Panc1 (cell line): ENCODE measurements at regions not wholly inside any gene's neighbourhood (a gene's known extent, or its start where the extent isn't known, plus 50 kb on each side); places are given as distances from the start of the nearest gene placed in this dataset.

Experiments
- ATAC-seq: fragments of 200-7000 bp; cut with Tn5 transposase; 2 replicates; pipeline ENCODE4 v1.9.1; 2020; ENCODE audit warnings: mild to moderate bottlenecking, moderate library complexity
- BruUV-seq: library from RNA; stranded (reverse); fragments of 400-500 nt; replicated peaks from 2 replicates; lab custom pipeline; 2021; lab: Mats Ljungman, UMichigan
- CTCF ChIA-PET: fragments of 300-600 bp; sonication (Branson Sonifier 250); formaldehyde crosslinking; loops from one replicate; lab custom pipeline; 2022; ENCODE audit warnings: antibody characterized with exemption; lab: Charles Lee
- POLR2A ChIA-PET: fragments of 300-600 bp; sonication (Branson Sonifier 250); formaldehyde crosslinking; loops from one replicate; lab custom pipeline; 2022; ENCODE audit warnings: antibody characterized with exemption; lab: Charles Lee
- DNase-seq: peaks from one replicate; pipeline ENCODE4 v3.0.0-alpha.2; 2010; ENCODE audit warnings: low read depth, low spot score
- H3K27ac ChIP-seq: 2 replicates; pipeline ENCODE4 v1.5.1; 2011; ENCODE audit warnings: mild to moderate bottlenecking, low read length, inconsistent platforms
- H3K27me3 ChIP-seq: fragments of 200-500 bp; sonication (Bioruptor generic); 2 replicates; pipeline ENCODE4 v1.6.0; 2014; ENCODE audit warnings: low read length, inconsistent platforms; ENCODE audit not compliant: control insufficient read depth, insufficient read depth
- H3K36me3 ChIP-seq: fragments of 200-500 bp; sonication (Bioruptor generic); 2 replicates; pipeline ENCODE4 v1.5.1; 2014; ENCODE audit warnings: inconsistent platforms, mild to moderate bottlenecking, low read length, moderate library complexity; ENCODE audit not compliant: control insufficient read depth, insufficient read depth
- H3K4me1 ChIP-seq: 2 replicates; pipeline ENCODE4 v1.5.1; 2011; ENCODE audit warnings: inconsistent platforms, mild to moderate bottlenecking, low read length, moderate library complexity; ENCODE audit not compliant: control insufficient read depth, insufficient read depth
- H3K4me3 ChIP-seq, 2 experiments: 2 replicates each; pipeline ENCODE4 v1.5.1; 2011 to 2012; ENCODE audit warnings: low read depth in 2 of 2, low read length in 2 of 2, mild to moderate bottlenecking in 2 of 2, inconsistent platforms in 1 of 2, moderate library complexity in 1 of 2
- H3K9me3 ChIP-seq: fragments of 200-500 bp; sonication (Bioruptor generic); 2 replicates; pipeline ENCODE4 v1.5.1; 2014; ENCODE audit warnings: low read depth, mild to moderate bottlenecking, inconsistent platforms, low read length, moderate library complexity; ENCODE audit not compliant: control insufficient read depth, insufficient read depth
- CTCF ChIP-seq: fragments of 450-650 bp; IDR thresholded peaks from 2 replicates; pipeline ENCODE4 v1.5.1; 2017; ENCODE audit warnings: mild to moderate bottlenecking
- POLR2AphosphoS5 ChIP-seq: IDR thresholded peaks from 2 replicates; pipeline ENCODE4 v1.6.1; 2012; ENCODE audit warnings: mild to moderate bottlenecking, low read depth, low read length, moderate library complexity
- SIN3A ChIP-seq: IDR thresholded peaks from 2 replicates; pipeline ENCODE4 v1.6.1; 2012; ENCODE audit warnings: low read depth, mild to moderate bottlenecking, low read length, moderate library complexity, borderline replicate concordance; ENCODE audit not compliant: insufficient read depth
- TCF7L2 ChIP-seq: IDR thresholded peaks from 2 replicates; pipeline ENCODE4 v1.6.1; 2011; ENCODE audit warnings: mild to moderate bottlenecking, low read depth, low read length, inconsistent platforms
- in situ Hi-C: cut with HindIII; loops from 2 replicates; pipeline ENCODE4 v1.10.0; 2016; ENCODE audit warnings: low sequenced_read_pairs, low pct_unique_long_range_greater_than_20kb
- intact Hi-C: fragments of 100-400 bp; cut with micrococcal nuclease; formaldehyde crosslinking; loops from one replicate; pipeline ENCODE4 v1.10.0; 2022; ENCODE audit not compliant: unreplicated experiment
- TF ChIP-seq, protein P1 (sequence below), 2 experiments: IDR thresholded peaks; 2 replicates each; pipeline ENCODE4 v1.6.1; 2011 to 2012; ENCODE audit warnings: low read depth in 2 of 2, control low read depth in 1 of 2, low read length in 1 of 2, mild to moderate bottlenecking in 1 of 2, moderate library complexity in 1 of 2; ENCODE audit not compliant: insufficient read depth in 1 of 2

DNA sequence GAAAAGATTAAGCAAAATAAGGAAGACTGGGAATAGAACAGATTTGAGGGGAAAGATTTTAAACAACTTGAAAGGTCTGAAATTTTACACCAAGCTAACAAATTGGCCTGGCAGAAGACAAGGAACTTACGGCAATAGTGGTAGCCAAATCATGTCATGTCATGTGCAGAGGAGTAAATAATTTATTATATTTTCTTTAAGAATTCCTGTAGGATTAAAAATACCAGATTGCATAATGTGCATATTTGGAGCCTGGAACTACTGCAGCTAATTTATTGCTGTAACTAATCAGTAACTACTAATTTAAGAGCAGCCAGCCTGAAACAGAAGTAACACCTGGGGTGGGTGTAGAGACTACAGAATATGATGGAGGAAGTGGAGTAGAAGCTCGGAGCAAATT is 334.3 kb downstream of the TGFB2 start:
- no peak for TF ChIP-seq TCF7L2
- no peak for TF ChIP-seq POLR2AphosphoS5
- TF ChIP-seq SIN3A = no peak
- TF ChIP-seq, protein P1, sequence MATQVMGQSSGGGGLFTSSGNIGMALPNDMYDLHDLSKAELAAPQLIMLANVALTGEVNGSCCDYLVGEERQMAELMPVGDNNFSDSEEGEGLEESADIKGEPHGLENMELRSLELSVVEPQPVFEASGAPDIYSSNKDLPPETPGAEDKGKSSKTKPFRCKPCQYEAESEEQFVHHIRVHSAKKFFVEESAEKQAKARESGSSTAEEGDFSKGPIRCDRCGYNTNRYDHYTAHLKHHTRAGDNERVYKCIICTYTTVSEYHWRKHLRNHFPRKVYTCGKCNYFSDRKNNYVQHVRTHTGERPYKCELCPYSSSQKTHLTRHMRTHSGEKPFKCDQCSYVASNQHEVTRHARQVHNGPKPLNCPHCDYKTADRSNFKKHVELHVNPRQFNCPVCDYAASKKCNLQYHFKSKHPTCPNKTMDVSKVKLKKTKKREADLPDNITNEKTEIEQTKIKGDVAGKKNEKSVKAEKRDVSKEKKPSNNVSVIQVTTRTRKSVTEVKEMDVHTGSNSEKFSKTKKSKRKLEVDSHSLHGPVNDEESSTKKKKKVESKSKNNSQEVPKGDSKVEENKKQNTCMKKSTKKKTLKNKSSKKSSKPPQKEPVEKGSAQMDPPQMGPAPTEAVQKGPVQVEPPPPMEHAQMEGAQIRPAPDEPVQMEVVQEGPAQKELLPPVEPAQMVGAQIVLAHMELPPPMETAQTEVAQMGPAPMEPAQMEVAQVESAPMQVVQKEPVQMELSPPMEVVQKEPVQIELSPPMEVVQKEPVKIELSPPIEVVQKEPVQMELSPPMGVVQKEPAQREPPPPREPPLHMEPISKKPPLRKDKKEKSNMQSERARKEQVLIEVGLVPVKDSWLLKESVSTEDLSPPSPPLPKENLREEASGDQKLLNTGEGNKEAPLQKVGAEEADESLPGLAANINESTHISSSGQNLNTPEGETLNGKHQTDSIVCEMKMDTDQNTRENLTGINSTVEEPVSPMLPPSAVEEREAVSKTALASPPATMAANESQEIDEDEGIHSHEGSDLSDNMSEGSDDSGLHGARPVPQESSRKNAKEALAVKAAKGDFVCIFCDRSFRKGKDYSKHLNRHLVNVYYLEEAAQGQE (IDR thresholded peaks at IDR 0.05; ENCODE audit: insufficient read depth in 1 of 2, low read depth in 2 of 2, low read length in 1 of 2) = no peak
- no peak for TF ChIP-seq CTCF
- H3K9me3 ChIP-seq = no peaks in the 10 kb centered on the region
- no peak overlapping the region for H3K4me3 ChIP-seq
- in situ Hi-C loops = no loop called here
- DNase-seq = no peak
- no peak overlapping the region for H3K27ac ChIP-seq
- intact Hi-C loops = loop anchor here (10.0 kb wide), 1 partner anchor 325 kb away; no protein-coding TSS in a partner anchor
- no peaks in the 10 kb centered on the region for H3K27me3 ChIP-seq
- CTCF ChIA-PET = no interaction called here
- BruUV-seq = no TSS peak
- POLR2A ChIA-PET = no interaction called here
- no peak for ATAC-seq
- H3K36me3 ChIP-seq = no peaks in the 10 kb centered on the region
- H3K4me1 ChIP-seq = no peaks in the 10 kb centered on the region

DNA sequence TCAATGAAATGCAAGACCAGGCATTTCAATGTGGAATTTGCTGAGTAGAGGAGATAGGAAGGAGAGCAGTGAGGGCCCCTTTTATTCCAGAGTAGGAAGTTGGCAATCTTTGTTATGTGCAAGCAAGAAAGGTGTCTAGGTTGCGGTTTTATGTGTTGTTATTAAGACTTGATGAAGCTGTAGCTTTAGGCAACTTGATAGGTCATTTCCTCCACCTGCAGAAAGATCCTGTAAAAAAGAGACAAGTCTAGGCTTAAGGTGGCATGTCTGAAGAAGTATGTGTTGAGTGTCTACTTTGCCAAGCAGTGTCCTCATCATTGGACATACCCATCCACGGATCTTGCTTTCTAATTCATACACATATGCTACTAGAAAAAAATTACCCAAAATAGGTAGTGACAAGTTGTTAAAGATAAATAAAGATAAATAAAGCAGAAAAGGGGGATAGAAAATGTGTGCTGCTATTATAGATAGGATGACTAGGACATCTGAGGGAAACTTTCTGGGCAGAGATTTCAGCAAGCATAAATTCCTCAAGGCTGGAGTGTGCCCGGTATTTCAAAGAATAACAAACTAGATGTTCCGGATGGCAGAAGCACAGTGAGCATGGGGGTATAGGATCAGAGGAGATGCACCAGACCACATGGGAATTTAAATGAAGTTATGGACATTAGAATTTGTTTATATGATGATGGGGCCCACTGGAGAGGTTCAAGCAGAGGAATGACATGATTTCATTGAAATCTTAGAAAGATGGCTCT is 335.0 kb downstream of the TGFB2 start:
- Histone ChIP-seq H3K4me1 (no peaks in the 10 kb centered on the region), H3K36me3 (no peaks in the 10 kb centered on the region), H3K27ac (no peak overlapping the region; the same call in 1 of the 2 replicates), H3K4me3 (no peak overlapping the region), H3K27me3 (no peaks in the 10 kb centered on the region), H3K9me3 (no peaks in the 10 kb centered on the region)
- ATAC-seq (no peak), DNase-seq (no peak)
- intact Hi-C loops (loop anchor here (10.0 kb wide), 1 partner anchor 325 kb away; no protein-coding TSS in a partner anchor), in situ Hi-C loops (no loop called here)
- TF ChIP-seq SIN3A = no peak
- no peak for TF ChIP-seq POLR2AphosphoS5
- TF ChIP-seq CTCF = no peak
- TF ChIP-seq TCF7L2 = no peak
- TF ChIP-seq, protein P1 (IDR thresholded peaks at IDR 0.05; ENCODE audit: insufficient read depth in 1 of 2, low read depth in 2 of 2, low read length in 1 of 2) = no peak
- ChIA-PET POLR2A (no interaction called here), CTCF (no interaction called here)
- BruUV-seq = no TSS peak
